Lower lobe of right lung (tissue), 2 donors: ENCODE measurements at regions not wholly inside any gene's neighbourhood (a gene's known extent, or its start where the extent isn't known, plus 50 kb on each side); places are given as distances from the start of the nearest gene placed in this dataset.
"Not testable (repeated sequence)": the region's sequence is repeated elsewhere in the genome, so short reads cannot be mapped to it uniquely, and the experiment has no call there.

Source experiments
- ATAC-seq, 2 donors: fragments of 200-7000 bp; cut with Tn5 transposase; one replicate each; pipeline ENCODE4 v1.9.1; 2020 to 2022; ENCODE audit warnings: mild to moderate bottlenecking in 2 of 2, moderate library complexity in 2 of 2
- DNase-seq: peaks from one replicate; pipeline ENCODE4 v3.0.0-alpha.2; 2020
- H3K27ac ChIP-seq: fragments of 200-600 bp; one replicate; pipeline ENCODE4 v1.8.0; 2022
- H3K27me3 ChIP-seq: fragments of 200-600 bp; one replicate; pipeline ENCODE4 v1.8.0; 2022; ENCODE audit warnings: low read depth
- H3K36me3 ChIP-seq: fragments of 200-600 bp; one replicate; pipeline ENCODE4 v1.8.0; 2022; ENCODE audit warnings: mild to moderate bottlenecking
- H3K4me1 ChIP-seq: fragments of 200-600 bp; one replicate; pipeline ENCODE4 v1.8.0; 2022
- H3K4me3 ChIP-seq: fragments of 200-600 bp; one replicate; pipeline ENCODE4 v1.8.0; 2022; ENCODE audit warnings: mild to moderate bottlenecking
- H3K9me3 ChIP-seq: fragments of 200-600 bp; one replicate; pipeline ENCODE4 v1.8.0; 2022
- intact Hi-C: fragments of 100-400 bp; cut with DNase I; formaldehyde crosslinking; loops from one replicate; pipeline ENCODE4 v1.11.0; 2022
- TF ChIP-seq, protein P1 (sequence below): fragments of 200-600 bp; IDR thresholded peaks from one replicate; pipeline ENCODE4 v1.8.0; 2022; ENCODE audit warnings: antibody characterized with exemption, mild to moderate bottlenecking
- donor health status: DM: no; HTN: yes; CAD: no; lungs with severe emphysema.

DNA sequence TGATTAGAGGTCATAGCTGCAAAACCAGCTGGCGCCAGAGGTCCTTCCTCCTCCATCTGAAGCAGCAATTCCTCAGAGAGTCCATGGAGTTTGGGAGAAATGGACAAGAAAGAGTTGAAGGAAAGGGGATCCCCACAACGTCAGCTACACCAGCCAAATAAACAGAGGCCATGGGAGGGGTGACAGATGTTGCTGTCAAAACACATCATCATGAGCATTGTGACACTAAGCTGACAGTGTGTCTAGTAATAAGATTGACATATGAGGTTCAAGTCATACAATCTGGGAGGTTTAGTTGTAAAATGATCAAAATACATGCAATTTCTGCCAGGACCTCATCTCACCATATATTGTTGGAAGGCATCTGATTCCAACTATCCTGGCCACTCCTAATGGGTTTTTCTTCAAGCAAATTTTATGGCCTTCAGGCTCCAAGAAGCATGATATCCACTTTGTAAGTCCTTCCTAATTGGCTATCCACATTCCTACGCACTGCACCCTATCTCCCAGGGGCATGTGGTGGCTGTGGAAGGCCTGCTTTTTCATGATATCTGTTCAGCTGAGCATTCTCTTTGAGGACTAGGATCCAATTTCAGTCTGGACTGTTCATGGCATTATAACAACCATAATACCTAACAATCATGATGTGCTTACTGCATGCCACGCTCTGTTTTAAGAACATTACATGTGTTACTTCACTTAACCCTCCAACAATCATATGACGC lies 335.0 kb upstream of the ID2 start:
- TF ChIP-seq, protein P1, sequence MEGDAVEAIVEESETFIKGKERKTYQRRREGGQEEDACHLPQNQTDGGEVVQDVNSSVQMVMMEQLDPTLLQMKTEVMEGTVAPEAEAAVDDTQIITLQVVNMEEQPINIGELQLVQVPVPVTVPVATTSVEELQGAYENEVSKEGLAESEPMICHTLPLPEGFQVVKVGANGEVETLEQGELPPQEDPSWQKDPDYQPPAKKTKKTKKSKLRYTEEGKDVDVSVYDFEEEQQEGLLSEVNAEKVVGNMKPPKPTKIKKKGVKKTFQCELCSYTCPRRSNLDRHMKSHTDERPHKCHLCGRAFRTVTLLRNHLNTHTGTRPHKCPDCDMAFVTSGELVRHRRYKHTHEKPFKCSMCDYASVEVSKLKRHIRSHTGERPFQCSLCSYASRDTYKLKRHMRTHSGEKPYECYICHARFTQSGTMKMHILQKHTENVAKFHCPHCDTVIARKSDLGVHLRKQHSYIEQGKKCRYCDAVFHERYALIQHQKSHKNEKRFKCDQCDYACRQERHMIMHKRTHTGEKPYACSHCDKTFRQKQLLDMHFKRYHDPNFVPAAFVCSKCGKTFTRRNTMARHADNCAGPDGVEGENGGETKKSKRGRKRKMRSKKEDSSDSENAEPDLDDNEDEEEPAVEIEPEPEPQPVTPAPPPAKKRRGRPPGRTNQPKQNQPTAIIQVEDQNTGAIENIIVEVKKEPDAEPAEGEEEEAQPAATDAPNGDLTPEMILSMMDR, result no peak
- ATAC-seq, result no peak
- intact Hi-C loops, result no loop called here

DNA sequence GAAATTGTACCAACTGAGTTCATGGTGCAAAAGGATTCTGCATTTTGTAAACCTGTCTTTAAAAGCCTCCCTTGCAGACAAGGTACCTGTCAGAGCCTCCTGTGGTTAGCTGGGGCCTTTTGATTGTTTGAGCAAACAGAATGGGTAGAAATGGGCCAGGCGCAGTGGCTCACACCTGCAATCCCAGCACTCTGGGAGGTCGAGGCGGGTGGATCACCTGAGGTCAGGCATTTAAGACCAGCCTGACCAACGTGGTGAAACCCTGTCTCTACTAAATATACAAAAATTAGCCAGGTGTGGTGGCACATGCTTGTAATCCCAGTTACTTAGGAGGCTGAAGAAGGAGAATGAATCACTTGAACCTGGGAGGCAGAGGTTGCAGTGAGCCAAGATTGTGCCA lies 332.9 kb upstream of the ID2 start:
- H3K4me3 ChIP-seq, H3K36me3 ChIP-seq, H3K27ac ChIP-seq, DNase-seq, ATAC-seq, H3K27me3 ChIP-seq, H3K4me1 ChIP-seq, H3K9me3 ChIP-seq, intact Hi-C loops: not testable (repeated sequence)

More for the DNA sequence above, 335.0 kb upstream of the ID2 start:
- H3K36me3 ChIP-seq, result no peaks in the 10 kb centered on the region
- H3K27me3 ChIP-seq, result no peaks in the 10 kb centered on the region
- no peak for DNase-seq
- H3K4me1 ChIP-seq, result no peaks in the 10 kb centered on the region
- no peak overlapping the region for H3K27ac ChIP-seq
- H3K4me3 ChIP-seq, result no peak overlapping the region
- H3K9me3 ChIP-seq, result no peaks in the 10 kb centered on the region

DNA sequence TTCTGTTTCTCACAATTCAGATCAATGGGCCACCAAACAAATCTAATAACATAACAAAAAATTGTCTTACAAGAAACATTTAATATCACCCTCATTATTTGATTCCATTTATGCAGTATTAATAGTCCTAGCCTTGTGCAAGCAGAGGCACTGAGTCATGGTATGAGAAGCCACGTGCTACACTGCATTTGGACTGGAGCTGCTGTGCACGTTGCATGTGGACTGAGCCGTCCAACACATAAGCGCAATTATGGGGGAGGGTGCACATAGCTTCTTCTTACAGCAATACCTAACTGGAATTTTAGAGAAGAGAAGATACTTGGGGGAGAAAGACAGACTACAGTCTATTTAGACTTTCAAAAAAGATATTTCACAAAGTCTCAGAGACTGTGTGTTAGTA lies 329.6 kb upstream of the ID2 start:
- intact Hi-C loops, result no loop called here
- ATAC-seq, result no peak
- H3K27me3 ChIP-seq, result no peaks in the 10 kb centered on the region
- DNase-seq, result no peak
- no peak overlapping the region for H3K4me3 ChIP-seq
- TF ChIP-seq, protein P1, result no peak
- H3K27ac ChIP-seq, result no peak overlapping the region
- H3K4me1 ChIP-seq, result no peaks in the 10 kb centered on the region
- H3K36me3 ChIP-seq, result no peaks in the 10 kb centered on the region
- no peaks in the 10 kb centered on the region for H3K9me3 ChIP-seq

DNA sequence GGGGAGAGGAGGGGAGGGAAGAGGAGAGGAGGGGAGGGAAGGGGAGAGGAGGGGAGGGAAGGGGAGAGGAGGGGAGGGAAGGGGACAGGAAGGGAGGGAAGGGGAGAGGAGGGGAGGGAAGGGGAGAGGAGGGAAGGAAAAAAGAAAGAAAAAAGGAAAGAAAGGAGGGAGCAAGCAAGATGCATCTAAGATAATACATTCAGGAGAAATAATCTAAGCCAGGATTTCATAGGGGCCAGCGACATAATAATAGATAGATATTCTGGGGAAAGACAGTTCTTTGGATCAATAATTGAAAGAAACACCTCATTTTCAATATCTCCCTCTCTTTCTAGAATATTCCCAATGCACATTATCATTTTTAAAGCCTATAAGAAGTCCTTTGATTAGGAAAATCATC lies 328.9 kb upstream of the ID2 start:
- Histone ChIP-seq H3K27me3 (no peaks in the 10 kb centered on the region), H3K4me1 (no peaks in the 10 kb centered on the region), H3K4me3 (no peak overlapping the region), H3K27ac (no peak overlapping the region), H3K36me3 (no peaks in the 10 kb centered on the region), H3K9me3 (no peaks in the 10 kb centered on the region)
- no peak for DNase-seq
- intact Hi-C loops, result no loop called here
- TF ChIP-seq, protein P1, result no peak
- ATAC-seq, result no peak

DNA sequence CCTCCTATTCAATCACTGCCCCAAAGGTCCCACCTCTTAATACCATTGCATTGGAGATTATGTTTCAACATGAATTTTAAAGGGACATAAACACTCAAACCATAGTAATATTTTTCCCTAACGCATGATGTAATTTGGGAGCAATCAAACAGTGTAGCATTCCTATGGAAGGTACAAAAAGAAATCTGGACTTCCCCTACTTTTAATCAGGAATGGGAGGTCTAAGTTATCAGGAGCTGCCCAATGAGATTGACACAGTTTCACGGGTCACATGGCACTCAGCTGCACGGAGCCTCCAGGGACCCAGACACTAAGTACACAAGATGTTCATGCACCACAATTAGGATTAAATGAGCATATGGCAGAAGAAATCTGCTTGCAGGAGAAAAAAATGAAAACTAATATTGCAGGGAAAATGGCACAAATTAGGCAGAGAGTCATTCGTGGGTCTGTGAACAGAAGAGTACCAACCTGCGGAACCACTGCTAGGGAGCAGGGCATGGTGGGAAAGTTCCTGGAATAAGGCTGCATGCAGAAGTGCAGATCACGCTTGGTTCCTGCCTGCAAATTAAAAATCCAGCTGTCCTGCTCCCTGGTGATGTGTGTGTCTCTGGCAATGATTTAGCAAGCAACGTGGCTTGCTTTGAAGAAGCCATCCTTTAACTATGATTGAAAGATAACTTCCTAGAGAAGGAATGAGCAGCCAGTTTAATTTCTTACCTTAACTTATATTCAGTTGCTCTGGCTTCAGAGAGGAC lies 326.6 kb upstream of the ID2 start:
- H3K4me1 ChIP-seq, result no peaks in the 10 kb centered on the region
- H3K27ac ChIP-seq, result no peak overlapping the region
- intact Hi-C loops, result no loop called here
- TF ChIP-seq, protein P1, result no peak
- H3K36me3 ChIP-seq, result no peaks in the 10 kb centered on the region
- no peaks in the 10 kb centered on the region for H3K27me3 ChIP-seq
- DNase-seq (no peak), ATAC-seq (no peak)
- no peak overlapping the region for H3K4me3 ChIP-seq
- no peaks in the 10 kb centered on the region for H3K9me3 ChIP-seq
